ENCODE measurements at regions not wholly inside any gene's neighbourhood (a gene's known extent, or its start where the extent isn't known, plus 50 kb on each side); places are given as distances from the start of the nearest gene placed in this dataset.

DNA sequence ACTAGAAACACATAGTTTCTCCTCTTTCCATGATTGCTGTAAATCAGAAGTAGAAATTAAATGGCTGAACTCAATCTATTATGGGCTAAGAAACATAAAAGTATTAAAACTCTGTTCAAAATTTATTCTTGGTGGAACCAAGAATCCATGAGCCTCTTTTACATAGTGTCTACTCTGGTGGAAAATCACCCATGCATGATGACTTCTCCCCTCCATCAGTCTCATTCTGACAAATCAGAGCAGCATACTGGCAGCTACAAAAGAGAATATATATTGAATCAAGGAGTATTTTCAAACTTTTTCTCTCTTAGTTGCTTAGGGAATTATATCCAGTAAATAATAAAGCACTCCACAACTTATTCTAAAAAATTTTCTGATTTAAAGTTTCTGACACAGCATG is 536.9 kb upstream of the CCDC54 start:
- no peak for TF ChIP-seq EZH2 (IDR thresholded peaks at IDR 0.05)
- TF ChIP-seq, protein P1, sequence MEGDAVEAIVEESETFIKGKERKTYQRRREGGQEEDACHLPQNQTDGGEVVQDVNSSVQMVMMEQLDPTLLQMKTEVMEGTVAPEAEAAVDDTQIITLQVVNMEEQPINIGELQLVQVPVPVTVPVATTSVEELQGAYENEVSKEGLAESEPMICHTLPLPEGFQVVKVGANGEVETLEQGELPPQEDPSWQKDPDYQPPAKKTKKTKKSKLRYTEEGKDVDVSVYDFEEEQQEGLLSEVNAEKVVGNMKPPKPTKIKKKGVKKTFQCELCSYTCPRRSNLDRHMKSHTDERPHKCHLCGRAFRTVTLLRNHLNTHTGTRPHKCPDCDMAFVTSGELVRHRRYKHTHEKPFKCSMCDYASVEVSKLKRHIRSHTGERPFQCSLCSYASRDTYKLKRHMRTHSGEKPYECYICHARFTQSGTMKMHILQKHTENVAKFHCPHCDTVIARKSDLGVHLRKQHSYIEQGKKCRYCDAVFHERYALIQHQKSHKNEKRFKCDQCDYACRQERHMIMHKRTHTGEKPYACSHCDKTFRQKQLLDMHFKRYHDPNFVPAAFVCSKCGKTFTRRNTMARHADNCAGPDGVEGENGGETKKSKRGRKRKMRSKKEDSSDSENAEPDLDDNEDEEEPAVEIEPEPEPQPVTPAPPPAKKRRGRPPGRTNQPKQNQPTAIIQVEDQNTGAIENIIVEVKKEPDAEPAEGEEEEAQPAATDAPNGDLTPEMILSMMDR (IDR thresholded peaks at IDR 0.05) = no peak

Data from neural progenitor cell (in vitro differentiated cells).